ENCODE measurements at regions not wholly inside any gene's neighbourhood (a gene's known extent, or its start where the extent isn't known, plus 50 kb on each side); places are given as distances from the start of the nearest gene placed in this dataset.

GRCh38 chr1:147463022-147463421 lies 78.3 kb upstream of the BCL9 start:
- DNase-seq = no peak

- no peak for DNase-seq
Measured at GRCh38 chr1:147466543-147466942, 74.8 kb upstream of the BCL9 start.

DNA sequence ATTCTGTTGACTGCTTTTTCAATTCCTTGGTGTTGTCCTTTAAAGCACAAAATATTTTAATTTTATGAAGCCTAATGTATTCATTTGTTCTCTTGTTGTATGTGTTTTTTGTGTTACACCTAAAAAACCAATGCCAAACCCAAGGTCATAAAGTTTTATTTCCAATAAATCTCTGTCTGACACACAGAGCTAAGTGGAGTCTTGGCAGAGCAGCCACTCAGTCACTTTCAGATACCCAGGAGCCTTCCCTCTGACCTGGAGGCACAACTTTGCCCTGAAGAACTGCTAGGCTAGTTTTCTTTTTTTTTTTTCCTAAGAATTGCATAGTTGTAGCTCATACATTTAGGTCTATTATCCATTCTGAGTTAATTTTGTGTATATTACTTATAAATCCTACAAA lies 71.2 kb upstream of the BCL9 start:
- DNase-seq = no peak

DNA sequence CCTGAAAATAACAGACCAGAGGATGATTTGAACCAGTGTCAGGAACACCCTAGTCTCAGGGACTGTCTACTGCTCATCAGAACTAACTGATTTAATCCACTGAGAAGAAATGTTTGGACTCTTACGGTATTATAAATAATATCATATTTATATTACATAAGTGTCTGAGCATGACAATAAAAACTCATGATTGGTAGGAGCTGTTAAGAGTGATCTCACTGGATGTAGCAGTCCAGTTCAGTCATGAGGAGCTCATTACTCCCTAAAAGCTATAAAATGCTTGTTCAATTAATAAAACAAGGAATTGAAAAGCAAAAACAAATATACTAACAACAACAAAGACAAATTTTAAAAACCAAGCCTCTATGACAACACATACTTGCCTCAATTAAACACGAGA lies 68.8 kb upstream of the BCL9 start:
- no peak for DNase-seq

- no peak for DNase-seq
Measured at GRCh38 chr1:147472966-147473732, 68.2 kb upstream of the BCL9 start.

GRCh38 chr1:147473733-147474049 lies 67.6 kb upstream of the BCL9 start:
- DNase-seq = no peak

DNA sequence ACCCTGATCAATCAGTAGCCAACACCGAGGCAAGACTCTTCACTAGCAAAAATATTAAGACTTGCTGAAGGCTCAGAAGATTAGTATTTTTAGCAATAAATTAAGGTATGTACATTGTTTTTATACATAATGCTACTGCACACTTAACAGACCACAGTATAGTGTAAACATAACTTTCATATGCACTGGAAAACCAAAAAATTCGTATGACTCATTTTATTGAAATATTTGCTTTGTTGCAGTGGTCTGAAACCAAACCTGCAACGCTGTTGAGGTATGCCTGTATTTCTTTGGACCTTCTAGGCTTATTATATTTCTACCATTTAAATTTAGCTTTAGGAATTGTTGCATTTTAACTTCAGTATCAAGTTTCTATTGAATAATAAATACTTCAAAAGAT lies 65.8 kb upstream of the BCL9 start:
- DNase-seq = no peak

- DNase-seq = no peak
Measured at GRCh38 chr1:147478521-147478920, 62.8 kb upstream of the BCL9 start.

DNA sequence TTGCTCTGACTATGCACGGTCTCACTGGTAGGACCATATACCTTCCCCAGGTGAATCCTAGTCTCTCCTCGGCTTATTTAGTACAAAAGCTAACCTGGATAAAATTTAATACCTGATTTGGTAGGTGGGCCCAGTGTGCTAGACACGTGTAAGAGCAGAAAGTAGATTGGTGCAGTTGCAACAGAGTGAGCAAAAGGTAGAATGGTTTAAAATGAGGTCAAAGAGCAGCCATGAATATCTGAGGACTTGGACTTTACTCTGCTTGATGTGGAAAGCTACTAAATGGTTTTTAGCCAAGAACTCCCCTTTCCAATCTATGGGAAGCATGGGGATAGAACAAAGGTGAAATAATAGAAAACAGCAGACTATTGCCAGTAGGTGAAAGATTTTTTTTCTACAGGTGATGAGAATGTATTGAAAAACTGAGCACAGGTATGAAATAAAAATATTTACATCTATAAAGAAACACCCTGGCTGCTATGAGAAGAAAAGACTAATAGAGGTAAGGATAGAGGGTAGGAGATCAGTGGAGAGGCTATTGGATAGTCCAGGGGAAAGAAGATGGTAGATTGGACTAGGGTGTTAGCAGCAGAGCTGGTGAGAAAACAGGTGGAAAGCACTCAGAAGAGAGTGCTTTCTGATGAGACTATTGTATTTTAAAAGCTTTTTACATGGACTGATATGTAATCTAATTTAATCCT lies 61.3 kb upstream of the BCL9 start:
- no peak for DNase-seq

DNA sequence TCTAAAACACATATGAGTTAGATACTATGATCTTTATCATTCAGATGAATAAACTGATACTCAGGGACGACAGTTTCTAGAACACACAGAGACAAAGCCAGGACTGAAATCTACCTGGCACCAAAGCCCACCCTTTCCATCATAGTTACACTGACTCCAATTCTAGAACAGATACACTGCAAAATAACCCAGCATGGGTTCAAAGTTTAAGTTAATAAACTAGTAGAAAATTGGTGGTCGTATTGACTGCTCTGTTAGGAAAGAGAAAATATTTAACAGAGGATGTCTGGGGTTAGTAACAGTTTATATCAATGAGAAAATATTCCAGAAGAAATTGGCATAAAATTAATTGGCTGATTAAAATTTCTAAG lies 60.8 kb upstream of the BCL9 start:
- DNase-seq = no peak

DNA sequence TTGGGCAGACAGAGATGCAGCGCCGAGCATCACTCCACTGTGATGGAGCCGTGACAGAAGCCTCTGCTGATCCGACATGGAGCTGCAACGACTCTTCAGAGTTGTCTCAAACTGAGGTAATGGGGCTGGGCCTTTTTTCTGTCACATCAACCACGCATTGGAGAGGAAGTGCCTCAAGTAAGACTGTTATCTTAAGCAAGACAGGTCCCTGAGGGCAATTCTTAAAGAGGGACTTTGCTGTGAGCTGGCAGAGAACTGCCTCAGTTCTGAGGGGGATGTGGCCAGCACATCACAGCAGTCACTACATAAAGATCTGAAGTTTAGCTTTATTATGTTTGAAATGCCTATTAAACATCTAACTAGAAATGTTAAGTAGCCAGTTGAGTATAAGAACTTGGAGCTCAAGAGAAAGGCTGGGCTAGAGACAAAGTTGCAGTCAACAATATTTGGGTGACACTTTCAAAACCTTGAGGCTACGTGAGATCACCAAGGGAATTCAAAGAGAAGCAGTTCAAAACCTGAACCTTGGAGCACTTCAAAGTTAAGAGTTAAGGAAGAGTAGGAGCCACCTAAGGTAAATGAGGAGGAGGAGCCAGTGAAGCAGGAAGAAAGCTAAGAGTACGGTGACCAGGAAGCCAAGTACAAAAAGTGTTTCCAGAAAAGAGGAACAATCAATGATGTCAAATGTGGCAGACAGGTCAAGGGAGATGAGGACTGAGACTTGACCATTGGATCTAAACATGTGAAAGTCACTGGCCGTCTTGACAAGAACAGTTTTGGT lies 54.2 kb upstream of the BCL9 start:
- no peak for DNase-seq

- DNase-seq = no peak
Measured at GRCh38 chr1:147491098-147491497, 50.2 kb upstream of the BCL9 start.

All from NCI-H1092 treated with DMSO at 0.1 percent for 48 hours (cell line).